ENCODE measurements at regions not wholly inside any gene's neighbourhood (a gene's known extent, or its start where the extent isn't known, plus 50 kb on each side); places are given as distances from the start of the nearest gene placed in this dataset.

DNA sequence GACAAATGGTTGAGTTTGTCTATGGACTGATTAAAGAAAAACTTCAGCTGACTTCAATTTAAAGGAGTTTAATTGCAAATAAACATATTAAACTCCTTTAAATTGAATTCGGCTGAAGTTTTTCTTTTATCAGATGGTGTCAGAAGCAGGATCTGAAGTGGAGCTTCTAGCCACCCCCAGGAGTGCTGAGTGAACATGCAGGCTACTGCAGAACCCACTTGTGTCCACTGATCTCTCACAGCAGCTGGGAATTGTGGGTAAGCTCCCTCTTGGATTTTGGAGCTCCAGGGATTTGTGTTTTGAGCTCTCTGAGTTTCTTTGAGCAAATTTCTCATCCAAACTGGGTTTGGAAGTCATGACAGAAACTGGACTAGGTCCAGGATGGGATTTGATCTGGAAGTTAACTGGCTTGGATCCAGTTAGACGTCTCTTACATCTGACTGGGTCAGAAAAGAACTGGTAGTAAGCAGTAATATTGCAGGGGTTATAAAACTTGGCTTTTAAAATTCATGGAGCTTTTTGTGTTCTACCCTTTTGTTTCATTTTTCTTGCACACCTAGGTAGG is 95.8 kb upstream of the UST start:
- no peak for DNase-seq (ENCODE audit: low read depth in 2 of 3, low spot score in 2 of 3)

DNA sequence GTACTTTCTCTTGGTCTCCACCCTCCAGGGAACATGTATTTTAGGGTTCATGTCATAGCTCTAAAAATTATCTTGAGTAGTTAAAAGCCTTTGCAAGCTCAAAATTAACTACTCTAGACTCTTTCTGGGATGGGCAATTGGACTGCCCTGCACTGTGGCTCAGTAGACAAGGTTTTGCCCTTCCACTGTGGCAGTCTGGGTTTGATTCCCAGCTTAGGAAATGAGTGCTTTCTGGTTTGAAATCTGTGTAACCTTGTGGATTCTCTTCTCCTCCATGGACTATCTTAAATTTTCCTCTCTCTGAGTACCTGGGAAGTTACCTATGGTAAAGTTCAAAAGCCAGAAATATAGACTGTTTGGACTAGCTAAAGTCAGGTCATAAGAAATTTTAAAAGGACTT is 94.6 kb upstream of the UST start:
- no peak for DNase-seq (ENCODE audit: low read depth in 2 of 3, low spot score in 2 of 3)

DNA sequence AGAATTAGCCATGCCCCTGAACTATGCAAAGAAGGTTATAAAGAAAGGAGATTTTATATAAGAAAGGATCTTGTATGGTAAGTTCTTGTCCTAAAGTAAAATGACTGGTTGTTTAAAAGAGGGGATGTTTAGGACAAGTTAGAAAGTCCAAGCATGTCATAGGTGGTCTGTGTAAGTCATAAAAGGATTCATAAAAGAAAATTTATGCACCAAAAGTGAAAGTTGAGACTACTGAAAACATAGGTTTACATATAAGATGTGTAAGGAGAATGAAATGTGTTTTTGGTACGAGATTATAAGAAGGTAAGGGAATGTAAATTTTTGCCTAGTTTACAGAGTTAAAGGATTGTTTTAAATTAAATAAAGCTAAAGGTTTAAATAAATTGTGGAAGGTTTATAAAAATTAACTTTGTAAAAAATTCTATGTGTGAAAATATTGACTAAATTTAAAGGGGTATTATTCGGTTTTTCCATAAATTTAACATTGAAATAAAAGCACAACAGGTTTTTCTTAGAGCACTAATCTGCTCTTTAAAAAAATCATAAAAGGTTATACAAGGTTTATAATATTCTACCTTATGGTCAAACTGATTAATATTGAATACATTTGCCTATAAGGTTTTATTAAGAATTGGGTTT is 93.6 kb upstream of the UST start:
- no peak for DNase-seq (ENCODE audit: low read depth in 2 of 3, low spot score in 2 of 3)

DNA sequence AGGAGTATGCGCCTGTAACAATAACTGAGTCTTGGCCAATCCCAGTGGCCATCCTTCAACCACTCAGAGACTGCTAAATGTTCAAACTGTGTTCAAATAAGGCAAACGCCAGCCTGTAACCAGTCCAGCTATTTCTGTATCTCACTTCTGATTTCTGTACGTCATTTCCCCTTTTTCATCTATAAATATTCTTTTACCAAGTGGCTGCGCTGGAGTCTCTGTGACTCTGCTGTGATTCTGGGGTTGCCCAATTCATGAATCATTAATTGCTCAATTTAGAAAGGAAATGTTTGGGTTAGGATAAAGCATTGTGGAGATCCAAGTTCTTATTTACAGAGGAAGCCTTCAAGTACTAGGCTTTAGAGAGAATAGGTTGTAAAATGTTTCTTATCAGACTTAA is 89.8 kb upstream of the UST start:
- peak in 2 of 3 donors; percentile 55 to 57 for DNase-seq (ENCODE audit: low read depth in 2 of 3, low spot score in 2 of 3)

DNA sequence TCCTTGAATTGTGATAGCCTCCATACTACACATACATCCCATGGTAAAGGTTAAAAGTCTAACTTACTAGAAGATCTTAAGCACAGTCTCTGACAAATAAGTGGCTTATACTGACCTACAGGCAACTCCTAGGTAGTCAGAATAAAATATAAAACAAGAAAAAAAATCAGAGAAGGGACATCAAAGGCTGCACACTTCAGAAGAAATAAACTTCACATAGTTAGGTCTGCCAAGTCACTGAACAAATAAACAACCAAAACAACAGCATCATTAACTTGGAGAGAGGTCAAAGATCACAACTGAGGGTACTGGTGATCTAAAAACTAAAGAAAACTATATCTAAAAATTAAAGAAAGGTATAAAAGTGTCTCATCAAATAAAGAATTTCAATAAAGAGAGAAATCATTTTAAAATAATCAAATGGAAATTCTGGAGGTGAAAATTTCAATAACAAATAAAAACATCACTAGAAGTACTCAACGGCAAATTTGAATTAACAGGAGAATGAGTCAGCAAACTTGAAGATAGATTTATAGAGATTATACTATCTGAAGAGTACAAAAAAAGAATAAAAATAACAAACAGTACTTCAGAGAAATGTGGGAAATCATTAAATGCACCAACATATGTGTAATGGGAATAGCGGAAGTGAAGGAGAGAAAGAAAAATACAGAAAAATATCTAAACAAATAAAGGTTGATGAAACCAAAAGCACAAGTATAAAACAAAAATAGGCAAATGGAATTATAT is 88.0 kb upstream of the UST start:
- DNase-seq (ENCODE audit: low read depth in 2 of 3, low spot score in 2 of 3) = no peak

DNA sequence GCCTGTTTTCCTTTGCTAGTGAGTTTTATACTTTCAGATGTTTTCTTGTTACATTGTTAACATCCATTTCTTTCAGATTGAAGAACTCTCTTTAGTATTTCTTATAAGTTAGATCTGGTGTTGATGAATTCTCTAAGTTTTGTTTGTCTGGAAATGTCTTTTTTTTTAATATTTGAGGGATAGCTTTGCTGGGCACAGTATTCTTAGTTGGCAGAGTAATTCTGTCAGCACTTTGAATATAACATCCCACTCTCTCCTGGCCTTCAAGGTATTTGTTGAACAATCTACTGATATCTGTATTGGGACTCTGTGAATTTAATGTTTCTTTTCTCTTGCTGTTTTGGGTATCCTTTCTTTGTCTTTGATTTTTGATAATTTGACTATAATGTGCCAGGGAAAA is 79.4 kb upstream of the UST start:
- DNase-seq (ENCODE audit: low read depth in 2 of 3, low spot score in 2 of 3) = no peak

DNA sequence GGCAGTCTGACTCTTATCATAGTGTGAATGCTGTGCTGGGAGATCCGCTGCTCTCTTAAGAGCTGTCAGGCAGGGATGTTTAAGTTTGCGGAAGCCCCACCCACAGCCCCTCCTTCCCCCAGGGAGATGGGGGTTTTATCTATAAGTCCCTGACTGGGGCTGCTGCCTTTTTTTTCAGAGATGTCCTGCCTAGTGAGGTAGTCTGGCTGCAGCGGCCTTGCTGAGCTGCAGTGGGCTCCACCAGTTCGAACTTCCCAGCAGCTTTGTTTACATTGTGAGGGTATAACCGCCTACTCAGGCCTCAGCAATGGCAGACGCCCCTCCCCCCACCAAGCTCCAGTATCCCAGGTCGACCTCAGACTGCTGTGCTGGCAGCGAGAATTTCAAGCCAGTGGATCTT is 75.7 kb upstream of the UST start:
- DNase-seq (ENCODE audit: low read depth in 2 of 3, low spot score in 2 of 3) = no peak

DNA sequence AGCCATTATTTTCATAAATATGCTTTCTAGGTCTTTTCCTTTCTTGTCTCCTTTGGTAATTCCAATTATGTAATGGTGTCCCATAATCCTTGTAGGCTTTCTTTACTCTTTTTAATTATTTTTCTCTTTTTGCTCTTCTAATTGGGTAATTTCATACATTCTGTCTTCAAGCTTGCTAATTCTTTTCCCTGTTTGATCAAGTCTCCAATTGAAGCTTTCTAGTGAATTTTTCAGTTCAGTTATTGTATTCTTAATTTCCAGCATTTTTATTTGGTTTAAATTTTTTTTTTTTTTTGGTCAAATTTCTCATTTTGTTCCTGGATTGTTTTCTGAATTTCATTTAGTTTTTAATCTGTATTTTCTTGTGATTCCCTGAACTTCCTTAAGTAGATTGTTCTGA is 74.9 kb upstream of the UST start:
- peak in 1 of 3 donors; percentile 43 for DNase-seq (ENCODE audit: low read depth in 2 of 3, low spot score in 2 of 3)

DNA sequence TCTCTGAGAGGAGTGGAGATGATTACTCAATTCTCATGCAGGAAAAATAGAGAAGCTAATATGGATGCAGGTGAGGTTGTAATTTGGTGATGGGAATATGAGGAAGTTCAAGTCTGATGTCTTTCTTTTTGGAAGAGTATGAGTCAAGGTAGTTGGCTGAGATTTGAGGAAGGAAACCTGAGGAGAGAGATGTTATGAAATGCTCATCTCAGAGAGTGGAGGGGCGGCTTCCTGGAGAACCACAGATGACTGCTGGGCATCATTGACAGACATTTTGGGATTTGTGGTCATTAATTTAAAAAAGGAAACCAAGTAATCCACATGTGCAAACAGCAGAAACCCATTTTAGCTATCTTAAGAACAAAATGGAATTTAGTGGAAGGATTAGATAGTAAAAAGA is 72.5 kb upstream of the UST start:
- no peak for DNase-seq (ENCODE audit: low read depth in 2 of 3, low spot score in 2 of 3)

DNA sequence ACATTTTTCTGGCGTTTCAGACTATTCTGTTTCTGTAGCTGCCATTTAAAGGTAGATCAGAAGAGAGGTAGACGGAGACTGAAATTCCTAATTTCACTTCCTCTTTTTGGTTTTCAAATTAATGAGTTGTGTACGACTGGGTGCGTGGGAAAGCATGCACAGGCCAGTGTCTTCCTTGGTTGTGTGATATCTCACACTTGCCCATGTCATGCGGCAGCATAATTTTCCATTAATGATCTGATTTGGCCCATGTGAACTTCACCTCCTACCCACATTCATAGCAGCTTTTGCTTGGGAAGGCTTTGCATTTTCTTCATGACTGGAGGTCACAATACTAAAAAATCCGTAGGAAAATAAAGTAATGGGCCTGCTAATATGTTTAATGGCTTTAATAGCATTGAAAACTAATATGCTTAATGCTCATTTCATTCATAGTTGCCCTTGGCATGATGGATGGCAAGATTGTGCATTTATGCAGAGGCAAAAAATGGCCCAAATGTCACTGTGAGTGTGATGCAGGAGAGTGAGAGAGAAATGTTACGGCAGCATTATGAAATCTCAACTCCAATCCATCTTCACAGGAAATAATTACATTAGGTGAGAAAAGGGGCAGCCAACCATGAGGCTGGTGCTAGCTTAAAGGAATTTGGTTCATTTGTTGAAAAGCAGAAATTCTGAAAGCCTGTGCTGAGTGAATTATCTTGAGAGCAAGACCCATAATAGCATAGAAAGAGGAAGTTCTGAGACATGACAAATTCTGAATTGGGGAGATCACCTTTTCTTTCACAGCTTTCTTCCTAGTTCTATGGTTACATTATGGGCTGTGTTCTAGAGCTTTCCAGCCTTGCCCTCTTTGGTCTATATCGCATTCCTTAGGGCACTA is 69.0 kb upstream of the UST start:
- peak in 2 of 3 donors; percentile 45 to 78 for DNase-seq (ENCODE audit: low read depth in 2 of 3, low spot score in 2 of 3)

DNA sequence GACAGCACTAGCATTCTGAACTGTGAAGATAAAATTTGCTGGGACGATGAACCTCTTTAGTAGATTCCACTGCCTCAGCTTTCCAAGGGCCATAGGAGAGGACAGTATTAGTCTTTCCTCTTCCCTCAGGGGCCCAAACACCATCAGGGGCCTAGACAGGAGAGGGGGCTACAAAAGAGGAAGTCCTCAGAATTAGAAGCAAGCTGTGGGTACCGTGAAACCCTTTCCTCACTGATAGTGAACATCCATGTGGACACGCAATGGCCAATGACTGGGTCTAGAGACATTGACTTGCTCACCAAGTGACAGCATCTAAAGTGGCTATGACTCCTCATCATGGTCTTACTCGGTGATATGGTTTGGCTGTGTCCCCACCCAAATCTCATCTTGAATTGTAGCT is 68.1 kb upstream of the UST start:
- DNase-seq (ENCODE audit: low read depth in 2 of 3, low spot score in 2 of 3) = no peak

DNA sequence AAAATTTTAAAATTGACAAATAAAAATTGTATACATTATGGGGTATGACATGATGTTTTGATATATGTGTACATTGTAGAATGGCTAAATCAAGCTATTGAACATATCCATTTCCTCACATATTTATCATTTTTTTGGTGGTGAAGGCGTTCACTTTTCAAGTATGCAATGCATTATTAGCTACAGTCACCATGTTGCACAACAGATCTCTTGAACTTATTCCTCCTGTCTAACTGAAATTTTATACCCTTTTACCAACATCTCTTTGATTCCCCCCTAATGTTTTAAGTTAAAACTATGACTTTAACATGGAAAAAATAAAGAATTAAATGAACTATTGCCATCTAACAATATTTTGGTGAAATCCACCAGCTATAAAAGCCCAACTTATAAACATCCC is 65.2 kb upstream of the UST start:
- DNase-seq (ENCODE audit: low read depth in 2 of 3, low spot score in 2 of 3) = no peak

DNA sequence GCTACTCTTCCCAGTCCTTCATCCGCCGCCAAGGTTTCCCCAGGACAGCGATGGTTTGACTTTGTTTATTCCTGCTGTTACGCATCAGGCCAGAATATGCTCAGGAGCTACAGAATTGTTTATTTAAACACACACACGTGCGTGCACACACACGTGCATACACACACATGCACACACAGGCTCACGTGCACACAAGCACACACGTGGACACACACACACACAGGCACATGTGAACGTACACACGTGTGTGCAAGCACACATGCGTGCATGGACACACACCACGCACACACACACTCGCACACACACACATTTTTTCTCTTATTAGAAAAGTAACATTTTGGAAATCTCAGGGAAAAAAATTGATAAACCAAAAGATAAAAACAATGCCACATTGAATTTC is 64.6 kb upstream of the UST start:
- no peak for DNase-seq (ENCODE audit: low read depth in 2 of 3, low spot score in 2 of 3)

DNA sequence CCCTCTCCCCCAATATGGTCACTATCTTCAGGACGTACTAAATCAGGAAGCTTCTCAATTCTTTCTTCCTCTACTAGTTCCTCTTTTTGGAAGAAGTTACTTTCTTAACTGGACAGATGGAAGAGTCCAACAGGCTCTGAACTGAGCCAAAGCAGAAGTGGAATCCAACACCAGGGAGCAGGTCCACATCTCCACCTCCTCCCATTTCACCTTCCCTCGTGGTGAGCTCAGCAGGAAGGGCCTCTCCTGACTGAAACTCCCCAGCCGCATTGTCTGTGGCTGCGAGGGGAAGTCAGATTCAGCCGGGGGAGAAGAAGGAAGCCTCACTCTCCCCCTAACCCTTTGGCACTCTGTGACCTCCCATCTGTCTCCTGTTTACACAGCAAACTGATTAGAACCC is 63.8 kb upstream of the UST start:
- peak in 2 of 3 donors; percentile 39 to 77 for DNase-seq (ENCODE audit: low read depth in 2 of 3, low spot score in 2 of 3)

DNA sequence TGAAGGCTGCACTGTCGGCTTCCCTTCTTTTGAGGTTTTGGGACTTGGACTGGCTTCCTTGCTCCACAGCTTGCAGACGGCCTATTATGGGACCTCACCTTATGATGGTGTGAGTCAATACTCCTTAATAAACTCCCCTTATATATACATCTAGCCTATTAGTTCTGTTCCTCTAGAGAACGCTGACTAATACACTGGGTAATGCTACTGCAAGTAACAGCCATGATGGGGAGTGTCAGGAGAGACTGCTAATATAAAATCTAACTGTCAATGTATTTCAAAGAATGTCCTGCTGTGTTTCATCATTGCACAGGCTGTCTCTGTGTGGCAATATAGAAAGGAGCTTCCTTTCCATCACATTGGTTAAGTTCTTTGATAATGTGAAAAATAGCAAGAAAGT is 57.7 kb upstream of the UST start:
- DNase-seq (ENCODE audit: low read depth in 2 of 3, low spot score in 2 of 3) = no peak

DNA sequence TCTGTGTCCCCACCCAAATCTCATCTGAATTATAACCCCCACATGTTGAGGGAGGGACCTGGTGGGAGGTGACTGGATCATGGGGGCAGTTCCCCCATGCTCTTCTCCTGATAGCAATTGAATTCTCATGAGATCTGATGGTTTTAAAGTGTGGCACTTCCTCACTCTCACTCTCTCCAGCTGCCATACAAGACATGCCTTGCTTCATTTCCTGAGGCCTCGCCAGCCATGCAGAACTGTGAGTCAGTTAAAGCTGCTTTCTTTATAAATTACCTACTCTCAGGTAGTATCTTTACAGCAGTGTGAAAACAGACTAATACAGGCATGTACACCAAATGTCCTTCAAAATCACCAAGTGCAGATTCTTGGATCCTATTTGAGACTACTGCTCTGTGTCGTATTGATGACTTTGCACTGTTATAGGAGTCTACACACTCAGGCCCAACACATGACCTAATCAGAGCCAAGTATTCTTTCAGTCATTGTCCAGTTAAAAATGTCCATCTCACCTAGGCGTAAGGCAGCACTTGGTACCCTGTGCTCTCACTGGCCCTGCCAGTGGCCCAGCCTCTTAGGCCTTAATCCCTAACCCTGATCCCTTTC is 52.8 kb upstream of the UST start:
- peak in 1 of 3 donors; percentile 62 for DNase-seq (ENCODE audit: low read depth in 2 of 3, low spot score in 2 of 3)
